ENCODE measurements at regions not wholly inside any gene's neighbourhood (a gene's known extent, or its start where the extent isn't known, plus 50 kb on each side); places are given as distances from the start of the nearest gene placed in this dataset.

DNA sequence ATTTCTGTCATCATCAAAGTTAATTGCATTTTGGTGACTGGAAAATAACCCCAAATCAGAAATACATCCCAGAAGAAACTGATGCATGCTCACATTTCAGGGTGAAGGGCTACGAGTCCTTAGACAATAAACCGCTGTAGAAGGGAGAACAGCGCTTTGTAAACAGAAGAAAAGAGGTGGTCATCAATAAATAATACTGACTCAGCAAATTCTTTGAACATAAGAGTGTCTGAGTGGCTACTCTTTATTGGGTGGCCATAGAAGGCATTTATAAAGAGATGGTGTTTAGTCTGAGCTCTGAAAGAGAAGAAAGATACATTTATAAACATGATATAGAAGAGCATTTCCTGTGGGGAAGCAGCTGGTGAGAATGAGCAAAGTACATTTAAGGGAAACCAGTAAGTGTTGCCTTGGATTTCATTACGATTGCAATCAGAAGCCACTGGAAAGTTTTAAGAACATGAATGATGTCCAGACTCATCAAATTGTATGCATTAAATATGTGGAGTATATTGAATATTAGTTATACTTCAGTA lies 246.9 kb upstream of the GIMD1 start:
- Mint-ChIP-seq H3K4me1 (ENCODE audit: low read depth) (no peaks in the 10 kb centered on the region), H3K27ac (no peak overlapping the region)
- POLR2A ChIA-PET, result no interaction called here

GRCh38 chr4:106614441-106614840 lies 245.9 kb upstream of the GIMD1 start:
- Histone ChIP-seq H3K4me3 (ENCODE audit: low read length) (no peak overlapping the region), H3K27ac (ENCODE audit: low read depth in 1 of 2, low read length in 2 of 2) (no peak overlapping the region), H3K9me3 (ENCODE audit: control insufficient read depth in 1 of 2, insufficient read depth in 1 of 2, low read length in 2 of 2) (peaks cover 0 to 11% of the 10 kb centered on the region in 2 experiments), H3K36me3 (ENCODE audit: insufficient read depth, low read length) (no peaks in the 10 kb centered on the region), H3K4me1 (ENCODE audit: insufficient read depth, low read length) (no peaks in the 10 kb centered on the region), H3K27me3 (ENCODE audit: control insufficient read depth in 1 of 2, insufficient read depth in 2 of 2, low read length in 2 of 2) (no peaks in the 10 kb centered on the region)
- H3K4me1 Mint-ChIP-seq (ENCODE audit: low read depth), result no peaks in the 10 kb centered on the region
- peaks cover 4% of the 10 kb centered on the region for H3K9me3 Mint-ChIP-seq
- intact Hi-C loops (cut with DNase I, micrococcal nuclease), result no loop called here
- no peaks in the 10 kb centered on the region for H3K36me3 Mint-ChIP-seq (ENCODE audit: low read depth)
- ATAC-seq (ENCODE audit: poor library complexity) (no peak), DNase-seq (no peak)
- no peak overlapping the region for H3K27ac Mint-ChIP-seq
- no peak overlapping the region for H3K4me3 Mint-ChIP-seq
- peaks cover 3% of the 10 kb centered on the region for H3K27me3 Mint-ChIP-seq
- CTCF ChIA-PET, result no interaction called here
- POLR2A ChIA-PET, result no interaction called here
- TF ChIP-seq, protein P1, sequence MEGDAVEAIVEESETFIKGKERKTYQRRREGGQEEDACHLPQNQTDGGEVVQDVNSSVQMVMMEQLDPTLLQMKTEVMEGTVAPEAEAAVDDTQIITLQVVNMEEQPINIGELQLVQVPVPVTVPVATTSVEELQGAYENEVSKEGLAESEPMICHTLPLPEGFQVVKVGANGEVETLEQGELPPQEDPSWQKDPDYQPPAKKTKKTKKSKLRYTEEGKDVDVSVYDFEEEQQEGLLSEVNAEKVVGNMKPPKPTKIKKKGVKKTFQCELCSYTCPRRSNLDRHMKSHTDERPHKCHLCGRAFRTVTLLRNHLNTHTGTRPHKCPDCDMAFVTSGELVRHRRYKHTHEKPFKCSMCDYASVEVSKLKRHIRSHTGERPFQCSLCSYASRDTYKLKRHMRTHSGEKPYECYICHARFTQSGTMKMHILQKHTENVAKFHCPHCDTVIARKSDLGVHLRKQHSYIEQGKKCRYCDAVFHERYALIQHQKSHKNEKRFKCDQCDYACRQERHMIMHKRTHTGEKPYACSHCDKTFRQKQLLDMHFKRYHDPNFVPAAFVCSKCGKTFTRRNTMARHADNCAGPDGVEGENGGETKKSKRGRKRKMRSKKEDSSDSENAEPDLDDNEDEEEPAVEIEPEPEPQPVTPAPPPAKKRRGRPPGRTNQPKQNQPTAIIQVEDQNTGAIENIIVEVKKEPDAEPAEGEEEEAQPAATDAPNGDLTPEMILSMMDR (IDR thresholded peaks at IDR 0.05), result no peak

More for the DNA sequence above, 246.9 kb upstream of the GIMD1 start:
- Mint-ChIP-seq H3K9me3 (peaks cover 3% of the 10 kb centered on the region), H3K36me3 (ENCODE audit: low read depth) (no peaks in the 10 kb centered on the region), H3K27me3 (peaks cover 3% of the 10 kb centered on the region), H3K4me3 (no peak overlapping the region)
- no peak overlapping the region for H3K27ac ChIP-seq (ENCODE audit: low read depth in 1 of 2, low read length in 2 of 2)
- no peak overlapping the region for H3K4me3 ChIP-seq (ENCODE audit: low read length)
- intact Hi-C loops (cut with DNase I, micrococcal nuclease), result no loop called here
- H3K27me3 ChIP-seq (ENCODE audit: control insufficient read depth in 1 of 2, insufficient read depth in 2 of 2, low read length in 2 of 2), result no peaks in the 10 kb centered on the region
- ATAC-seq (ENCODE audit: poor library complexity) (no peak), DNase-seq (no peak)
- H3K9me3 ChIP-seq (ENCODE audit: control insufficient read depth in 1 of 2, insufficient read depth in 1 of 2, low read length in 2 of 2), result peaks cover 0 to 2% of the 10 kb centered on the region in 2 experiments
- CTCF ChIA-PET, result no interaction called here
- no peaks in the 10 kb centered on the region for H3K36me3 ChIP-seq (ENCODE audit: insufficient read depth, low read length)
- TF ChIP-seq, protein P1 (IDR thresholded peaks at IDR 0.05), result no peak
- H3K4me1 ChIP-seq (ENCODE audit: insufficient read depth, low read length), result no peaks in the 10 kb centered on the region

- ChIA-PET CTCF (no interaction called here), POLR2A (no interaction called here)
- Mint-ChIP-seq H3K27ac (no peak overlapping the region), H3K9me3 (peaks cover 6% of the 10 kb centered on the region), H3K27me3 (peaks cover 3% of the 10 kb centered on the region), H3K4me3 (no peak overlapping the region), H3K4me1 (ENCODE audit: low read depth) (no peaks in the 10 kb centered on the region), H3K36me3 (ENCODE audit: low read depth) (no peaks in the 10 kb centered on the region)
- TF ChIP-seq, protein P1 (IDR thresholded peaks at IDR 0.05), result no peak
- Histone ChIP-seq H3K4me1 (ENCODE audit: insufficient read depth, low read length) (no peaks in the 10 kb centered on the region), H3K27ac (ENCODE audit: low read depth in 1 of 2, low read length in 2 of 2) (no peak overlapping the region), H3K9me3 (ENCODE audit: control insufficient read depth in 1 of 2, insufficient read depth in 1 of 2, low read length in 2 of 2) (peaks cover 0 to 18% of the 10 kb centered on the region in 2 experiments), H3K36me3 (ENCODE audit: insufficient read depth, low read length) (no peaks in the 10 kb centered on the region), H3K4me3 (ENCODE audit: low read length) (no peak overlapping the region), H3K27me3 (ENCODE audit: control insufficient read depth in 1 of 2, insufficient read depth in 2 of 2, low read length in 2 of 2) (no peaks in the 10 kb centered on the region)
- ATAC-seq (ENCODE audit: poor library complexity) (no peak), DNase-seq (no peak)
- intact Hi-C loops (cut with DNase I, micrococcal nuclease), result no loop called here
These were observed 241.3 kb upstream of the GIMD1 start for GRCh38 chr4:106609917-106610316.
